Effector memory CD8-positive, alpha-beta T cell (primary cell): ENCODE measurements at regions not wholly inside any gene's neighbourhood (a gene's known extent, or its start where the extent isn't known, plus 50 kb on each side); places are given as distances from the start of the nearest gene placed in this dataset.
"Not testable (repeated sequence)": the region's sequence is repeated elsewhere in the genome, so short reads cannot be mapped to it uniquely, and the experiment has no call there.

ENCODE experiments used
- ATAC-seq: fragments of 150-1000 bp; cut with Tn5 transposase; replicated peaks from 2 replicates; pipeline ENCODE4 v1.10.0; 2021; ENCODE audit warnings: mild to moderate bottlenecking, moderate library complexity
- DNase-seq, 3 experiments: peaks; one replicate each; pipeline ENCODE4 v3.0.0; 2021
- H3K27ac Mint-ChIP-seq, 2 donors: one replicate each; pipeline ENCODE4 v1.8.0; 2022; ENCODE audit warnings: mild to moderate bottlenecking in 2 of 2, mixed read lengths in 2 of 2, moderate library complexity in 2 of 2
- H3K27me3 Mint-ChIP-seq, 2 donors: one replicate each; pipeline ENCODE4 v1.8.0; 2022; ENCODE audit warnings: mixed read lengths in 2 of 2
- H3K36me3 Mint-ChIP-seq: one replicate; pipeline ENCODE4 v1.8.0; 2022; ENCODE audit warnings: mild to moderate bottlenecking, moderate library complexity, mixed read lengths; ENCODE audit not compliant: insufficient read depth
- H3K4me1 Mint-ChIP-seq, 2 donors: one replicate each; pipeline ENCODE4 v1.8.0; 2022; ENCODE audit warnings: low read depth in 2 of 2, mixed read lengths in 2 of 2
- H3K4me3 Mint-ChIP-seq, 2 donors: one replicate each; pipeline ENCODE4 v1.8.0; 2022; ENCODE audit warnings: mild to moderate bottlenecking in 2 of 2, mixed read lengths in 2 of 2, moderate library complexity in 2 of 2
- H3K9me3 Mint-ChIP-seq, 2 donors: one replicate each; pipeline ENCODE4 v1.8.0; 2022; ENCODE audit warnings: mixed read lengths in 2 of 2

DNA sequence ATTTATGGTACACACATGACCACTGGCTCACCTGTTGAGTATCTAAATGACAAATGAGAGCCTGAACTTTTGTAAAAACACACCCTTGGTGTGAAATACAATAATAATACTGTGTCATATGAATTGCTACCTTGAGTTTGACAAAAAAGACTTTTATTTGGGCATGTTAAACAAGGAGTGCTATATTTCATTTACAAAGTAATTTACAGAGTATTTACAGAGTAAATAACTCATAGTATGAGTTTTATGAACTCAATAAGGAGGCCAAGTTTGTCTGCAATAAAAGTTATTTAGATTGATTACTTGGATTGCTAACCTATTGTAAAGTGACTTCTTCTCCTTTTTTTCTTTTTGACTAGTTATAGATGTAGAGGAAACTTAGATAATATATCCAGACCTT is 146.0 kb upstream of the NUDT12 start:
- Mint-ChIP-seq H3K27ac (no peak overlapping the region), H3K4me3 (no peak overlapping the region), H3K9me3 (peaks cover 0 to 2% of the 10 kb centered on the region in 2 donors), H3K27me3 (no peaks in the 10 kb centered on the region), H3K4me1 (no peaks in the 10 kb centered on the region), H3K36me3 (peaks cover 2% of the 10 kb centered on the region)
- ATAC-seq: no peak
- no peak for DNase-seq

DNA sequence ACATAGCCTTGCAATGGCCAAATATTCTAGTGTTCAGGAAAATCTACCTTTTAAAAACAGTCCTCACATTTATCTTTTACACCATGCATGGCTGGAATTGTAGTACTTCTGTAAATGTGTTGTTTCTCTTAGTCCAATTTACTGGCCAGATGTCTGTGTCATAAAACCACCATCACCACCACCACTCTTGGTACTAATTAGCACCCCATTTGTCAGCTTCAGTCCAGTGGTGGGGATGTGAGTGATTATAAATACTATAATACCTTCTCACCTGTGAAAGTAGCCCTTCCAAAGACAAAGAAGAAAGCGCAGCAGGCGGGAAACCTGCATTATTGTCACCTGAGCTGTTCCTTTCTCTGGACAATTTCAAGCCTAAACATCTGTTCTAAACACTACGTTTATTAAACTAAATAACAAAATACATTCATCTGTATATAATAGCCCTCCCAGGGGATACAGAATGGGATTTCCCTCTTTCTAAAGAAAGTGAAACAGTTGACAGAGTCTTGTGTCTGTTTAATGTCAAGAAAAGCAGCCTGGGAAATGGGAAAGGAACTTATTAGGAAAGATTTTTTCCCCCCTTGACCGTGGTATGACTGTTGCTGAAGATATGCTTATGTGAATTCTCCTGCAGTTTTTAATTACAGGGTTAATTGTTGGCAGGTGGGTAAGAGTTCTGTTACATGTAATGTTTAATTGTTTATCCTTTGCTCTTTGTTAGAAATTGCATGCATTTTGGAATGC is 144.5 kb upstream of the NUDT12 start:
- Mint-ChIP-seq H3K9me3 (no peaks in the 10 kb centered on the region), H3K4me3 (no peak overlapping the region), H3K27me3 (no peaks in the 10 kb centered on the region), H3K27ac (no peak overlapping the region), H3K36me3 (peaks cover 2% of the 10 kb centered on the region), H3K4me1 (no peaks in the 10 kb centered on the region)
- ATAC-seq (no peak), DNase-seq (no peak)

DNA sequence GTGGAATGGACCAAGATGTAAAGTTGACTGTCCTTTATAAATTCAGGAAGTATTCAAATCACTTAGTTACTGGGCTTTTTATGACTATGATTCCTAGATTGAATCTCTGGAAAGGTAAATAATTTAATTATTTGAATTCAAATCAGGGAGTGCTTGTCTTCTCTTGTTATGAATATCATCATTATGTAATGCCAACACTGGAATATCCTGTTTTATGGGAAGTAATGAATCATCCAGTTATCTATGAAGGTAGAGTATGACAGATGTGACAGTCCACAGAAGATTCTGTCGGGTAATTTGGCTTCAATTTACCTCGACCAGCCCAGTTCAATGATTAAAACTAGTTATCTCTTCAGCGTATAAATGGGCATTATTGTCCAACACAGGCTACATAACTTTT is 141.0 kb upstream of the NUDT12 start:
- H3K4me1 Mint-ChIP-seq: no peaks in the 10 kb centered on the region
- DNase-seq: no peak
- ATAC-seq: no peak
- no peak overlapping the region for H3K4me3 Mint-ChIP-seq
- no peaks in the 10 kb centered on the region for H3K27me3 Mint-ChIP-seq
- H3K36me3 Mint-ChIP-seq: no peaks in the 10 kb centered on the region
- no peaks in the 10 kb centered on the region for H3K9me3 Mint-ChIP-seq
- H3K27ac Mint-ChIP-seq: no peak overlapping the region

DNA sequence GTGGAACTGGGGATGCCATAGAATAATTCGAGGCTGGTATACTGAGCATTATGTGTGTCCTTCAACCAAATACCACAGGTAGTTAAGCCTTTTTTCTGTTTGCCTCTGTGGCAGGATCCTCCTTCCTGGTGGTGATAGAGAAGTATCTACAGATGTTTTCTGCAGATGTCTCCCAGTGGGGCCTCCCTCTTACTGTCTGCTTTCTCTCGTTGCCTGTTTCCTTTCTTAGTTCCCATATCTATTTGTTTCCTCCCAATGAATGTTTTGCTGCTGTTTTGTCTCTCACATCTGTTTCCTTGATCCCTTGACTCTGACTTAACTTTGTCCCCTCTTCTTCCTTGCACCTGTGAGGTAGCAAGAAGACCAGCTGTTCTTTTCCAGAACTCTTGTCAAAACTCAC is 130.9 kb upstream of the NUDT12 start:
- Mint-ChIP-seq H3K4me3 (no peak overlapping the region), H3K36me3 (no peaks in the 10 kb centered on the region), H3K9me3 (peaks cover 0 to 1% of the 10 kb centered on the region in 2 donors), H3K4me1 (no peaks in the 10 kb centered on the region), H3K27me3 (no peaks in the 10 kb centered on the region), H3K27ac (no peak overlapping the region)
- ATAC-seq (no peak), DNase-seq (no peak)

DNA sequence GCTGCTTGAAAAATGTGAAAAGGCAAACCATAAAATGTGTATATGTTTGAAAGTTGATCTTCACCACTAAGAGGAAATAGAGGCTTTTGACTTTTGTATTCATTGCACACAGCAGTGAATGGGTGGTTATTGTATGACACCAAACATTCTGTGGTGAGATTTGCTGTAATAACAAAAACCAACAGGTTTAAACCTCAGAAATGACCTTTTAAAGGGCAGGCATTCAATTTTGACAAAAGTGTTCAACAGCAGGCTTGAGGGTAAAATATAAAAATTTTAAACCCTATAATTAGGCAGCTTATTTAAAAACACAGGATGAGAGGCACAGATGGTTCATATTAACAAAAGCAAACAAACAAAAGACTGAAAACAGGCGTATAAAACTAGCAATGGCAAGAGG is 128.1 kb upstream of the NUDT12 start:
- Mint-ChIP-seq H3K4me1 (no peaks in the 10 kb centered on the region), H3K27ac (no peak overlapping the region), H3K4me3 (no peak overlapping the region), H3K27me3 (no peaks in the 10 kb centered on the region), H3K36me3 (no peaks in the 10 kb centered on the region), H3K9me3 (peaks cover 0 to 7% of the 10 kb centered on the region in 2 donors)
- ATAC-seq (no peak), DNase-seq (no peak)

DNA sequence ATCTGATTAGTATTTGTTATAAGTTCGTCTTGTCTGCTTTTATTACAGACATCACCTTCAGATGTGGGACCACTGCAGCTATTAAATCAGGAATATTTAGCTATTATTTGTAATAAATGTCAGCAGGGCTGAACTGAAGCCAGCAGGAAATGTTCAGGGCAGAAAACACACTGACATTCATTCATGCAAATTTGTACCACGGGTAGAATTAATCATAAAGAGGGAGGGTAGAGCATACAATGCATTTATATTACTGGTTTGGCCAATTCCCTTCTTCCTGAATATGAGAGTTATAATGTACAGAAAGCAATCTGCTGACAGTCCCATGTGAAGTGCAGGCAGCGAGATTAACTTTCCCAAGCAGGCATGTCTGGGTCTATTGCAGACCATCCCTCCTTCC is 117.3 kb upstream of the NUDT12 start:
- no peaks in the 10 kb centered on the region for H3K27me3 Mint-ChIP-seq
- no peak overlapping the region for H3K4me3 Mint-ChIP-seq
- DNase-seq: no peak
- H3K27ac Mint-ChIP-seq: no peak overlapping the region
- no peaks in the 10 kb centered on the region for H3K36me3 Mint-ChIP-seq
- H3K9me3 Mint-ChIP-seq: peaks cover 4 to 6% of the 10 kb centered on the region in 2 donors
- H3K4me1 Mint-ChIP-seq: no peaks in the 10 kb centered on the region
- ATAC-seq: no peak

DNA sequence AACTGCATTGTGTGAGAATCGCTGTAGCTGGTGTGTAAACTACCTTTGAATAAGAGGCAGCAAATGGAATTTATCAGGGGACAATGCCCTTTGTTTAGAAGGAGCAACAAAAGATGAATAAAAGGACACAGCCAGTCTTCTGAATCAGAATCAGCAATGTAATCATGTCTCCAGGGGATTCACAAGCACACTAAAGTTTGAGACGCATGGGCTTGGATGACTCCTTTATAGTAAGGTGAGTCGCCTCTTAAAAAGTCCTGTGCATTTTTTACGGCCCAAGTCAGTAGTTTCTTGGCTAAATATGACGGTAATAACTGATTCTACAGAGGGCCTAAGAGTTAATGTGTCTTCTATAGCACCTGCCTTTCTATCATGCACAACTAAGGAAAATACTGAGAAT is 113.6 kb upstream of the NUDT12 start:
- not testable (repeated sequence) for ATAC-seq, H3K9me3 Mint-ChIP-seq, H3K27me3 Mint-ChIP-seq, DNase-seq, H3K4me3 Mint-ChIP-seq, H3K4me1 Mint-ChIP-seq, H3K36me3 Mint-ChIP-seq, H3K27ac Mint-ChIP-seq

DNA sequence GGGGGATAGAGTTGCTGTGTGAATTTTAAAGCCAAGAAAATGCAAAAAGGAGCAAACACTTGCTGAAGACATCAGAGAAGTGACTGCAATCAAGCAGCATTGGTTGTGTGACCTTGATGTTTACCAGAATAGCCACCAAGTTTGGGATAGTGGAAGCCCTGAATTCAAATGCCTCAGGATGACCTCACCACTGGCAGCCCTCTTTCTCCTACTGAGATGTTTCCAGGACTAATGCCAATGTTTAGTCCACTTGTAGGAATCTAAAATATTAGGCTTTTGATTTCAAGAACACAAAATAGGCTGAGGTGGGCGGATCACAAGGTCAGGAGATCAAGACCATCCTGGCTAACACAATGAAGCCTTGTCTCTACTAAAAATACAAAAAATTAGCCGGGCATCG is 112.2 kb upstream of the NUDT12 start:
- DNase-seq: no peak
- ATAC-seq: no peak
- no peaks in the 10 kb centered on the region for H3K4me1 Mint-ChIP-seq
- H3K36me3 Mint-ChIP-seq: no peaks in the 10 kb centered on the region
- H3K27me3 Mint-ChIP-seq: no peaks in the 10 kb centered on the region
- H3K27ac Mint-ChIP-seq: no peak overlapping the region
- no peak overlapping the region for H3K4me3 Mint-ChIP-seq
- H3K9me3 Mint-ChIP-seq: peaks cover 0 to 2% of the 10 kb centered on the region in 2 donors

DNA sequence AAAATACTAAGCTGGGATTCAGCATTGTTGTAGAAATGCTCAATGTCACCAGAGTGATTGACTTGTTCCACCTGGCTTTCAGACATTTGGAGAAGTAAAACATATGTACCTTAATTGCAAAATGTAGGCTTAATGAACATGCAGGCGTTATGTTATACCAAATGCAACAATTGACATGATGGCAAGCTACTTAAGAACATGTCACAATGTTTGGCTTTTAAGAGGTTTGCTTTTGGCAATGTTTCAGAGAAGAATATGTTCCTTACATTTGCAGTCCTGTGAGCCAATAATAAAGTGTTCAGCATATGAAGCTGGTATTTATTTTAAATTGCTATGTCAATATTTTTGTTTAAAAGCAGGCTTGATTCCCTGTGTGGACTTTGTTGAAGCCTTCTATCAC is 111.7 kb upstream of the NUDT12 start:
- ATAC-seq (no peak), DNase-seq (no peak)
- Mint-ChIP-seq H3K4me3 (no peak overlapping the region), H3K27ac (no peak overlapping the region), H3K4me1 (no peaks in the 10 kb centered on the region), H3K36me3 (no peaks in the 10 kb centered on the region), H3K27me3 (no peaks in the 10 kb centered on the region), H3K9me3 (peaks cover 1 to 7% of the 10 kb centered on the region in 2 donors)

DNA sequence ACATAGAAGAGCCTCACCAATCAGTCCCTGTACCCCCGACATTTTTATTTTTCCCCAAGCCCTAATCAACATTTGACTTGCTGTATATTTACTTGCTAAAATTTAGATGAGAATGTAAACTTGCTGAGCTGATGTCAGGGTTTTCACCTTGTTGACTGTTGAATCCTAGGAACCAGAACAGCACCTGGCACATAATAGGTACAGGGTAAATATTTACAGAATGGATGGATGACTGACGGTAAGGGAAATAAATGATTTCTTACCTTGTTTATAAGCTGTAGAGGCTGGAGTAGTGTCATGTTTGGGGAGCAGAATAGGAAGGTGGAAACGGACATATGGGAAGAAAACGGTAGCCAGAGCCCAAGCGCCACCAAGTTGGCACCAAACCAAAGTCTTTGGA is 107.0 kb upstream of the NUDT12 start:
- Mint-ChIP-seq H3K9me3 (peaks cover 5 to 8% of the 10 kb centered on the region in 2 donors), H3K27me3 (no peaks in the 10 kb centered on the region), H3K36me3 (no peaks in the 10 kb centered on the region), H3K4me3 (no peak overlapping the region), H3K27ac (no peak overlapping the region), H3K4me1 (no peaks in the 10 kb centered on the region)
- no peak for DNase-seq
- ATAC-seq: no peak

DNA sequence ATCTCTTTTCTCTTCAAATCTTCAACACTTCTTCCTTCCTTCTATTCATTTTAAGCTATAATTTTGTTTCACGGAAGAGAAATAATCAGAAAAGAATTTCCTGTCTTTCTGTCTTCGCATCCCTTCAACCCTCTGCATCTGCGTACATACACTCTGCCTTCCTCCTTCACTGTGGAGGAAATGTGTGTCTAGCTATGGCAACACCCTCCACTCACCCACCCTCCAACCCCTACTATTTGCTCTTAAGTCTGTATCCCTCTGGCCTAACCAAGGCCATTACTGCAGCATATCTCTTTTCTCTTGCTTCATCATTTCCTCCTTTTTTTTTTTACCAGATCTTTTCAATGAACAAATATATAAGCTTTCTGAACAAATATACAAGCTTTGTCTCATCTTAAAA is 105.7 kb upstream of the NUDT12 start:
- ATAC-seq: no peak
- Mint-ChIP-seq H3K4me1 (no peaks in the 10 kb centered on the region), H3K4me3 (no peak overlapping the region), H3K9me3 (peaks cover 6 to 15% of the 10 kb centered on the region in 2 donors), H3K27ac (no peak overlapping the region), H3K27me3 (no peaks in the 10 kb centered on the region), H3K36me3 (no peaks in the 10 kb centered on the region)
- no peak for DNase-seq

DNA sequence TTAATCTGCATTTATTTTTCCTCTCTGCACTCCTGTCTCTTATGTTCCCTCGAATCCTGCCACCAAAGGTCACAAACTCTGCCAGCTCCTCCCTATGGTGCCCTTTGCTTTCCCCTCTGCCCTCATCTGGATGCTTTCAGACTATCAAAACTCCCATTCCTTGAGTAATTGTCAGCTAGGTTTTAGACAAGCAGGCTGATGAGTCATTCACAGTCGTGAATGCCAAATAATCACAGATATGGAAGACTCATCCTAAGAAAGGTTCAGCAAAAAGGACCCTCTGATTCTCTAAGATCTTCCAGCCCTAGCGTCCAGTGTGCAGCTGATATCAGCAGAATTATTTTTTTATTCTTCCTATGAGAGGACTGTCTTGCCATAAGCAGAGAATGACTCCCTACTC is 104.5 kb upstream of the NUDT12 start:
- Mint-ChIP-seq H3K4me1 (no peaks in the 10 kb centered on the region), H3K27me3 (no peaks in the 10 kb centered on the region), H3K36me3 (no peaks in the 10 kb centered on the region), H3K4me3 (no peak overlapping the region), H3K27ac (no peak overlapping the region), H3K9me3 (peaks cover 6 to 25% of the 10 kb centered on the region in 2 donors)
- ATAC-seq: no peak
- no peak for DNase-seq

DNA sequence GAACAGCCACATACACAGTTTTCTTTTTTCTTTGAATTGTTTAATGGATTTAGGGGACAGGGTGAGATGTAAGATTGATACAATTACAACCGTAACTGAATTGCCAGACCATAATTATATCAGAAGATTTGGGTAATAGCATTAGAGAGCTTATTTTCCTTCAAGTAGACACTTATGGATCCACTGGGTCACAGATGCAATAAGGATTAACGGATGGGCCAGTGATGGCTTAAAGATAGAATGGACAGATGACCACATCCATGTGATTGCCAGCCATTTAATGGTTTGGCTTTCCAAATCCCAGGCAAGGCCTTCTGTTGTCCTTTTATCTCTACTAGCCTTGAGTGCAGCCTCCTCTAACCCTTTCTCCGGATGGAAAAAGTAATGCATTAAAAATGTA is 94.7 kb upstream of the NUDT12 start:
- Mint-ChIP-seq H3K27ac (no peak overlapping the region), H3K4me1 (no peaks in the 10 kb centered on the region), H3K4me3 (no peak overlapping the region), H3K27me3 (no peaks in the 10 kb centered on the region), H3K9me3 (peaks cover 6 to 8% of the 10 kb centered on the region in 2 donors), H3K36me3 (no peaks in the 10 kb centered on the region)
- ATAC-seq: no peak
- DNase-seq: no peak

DNA sequence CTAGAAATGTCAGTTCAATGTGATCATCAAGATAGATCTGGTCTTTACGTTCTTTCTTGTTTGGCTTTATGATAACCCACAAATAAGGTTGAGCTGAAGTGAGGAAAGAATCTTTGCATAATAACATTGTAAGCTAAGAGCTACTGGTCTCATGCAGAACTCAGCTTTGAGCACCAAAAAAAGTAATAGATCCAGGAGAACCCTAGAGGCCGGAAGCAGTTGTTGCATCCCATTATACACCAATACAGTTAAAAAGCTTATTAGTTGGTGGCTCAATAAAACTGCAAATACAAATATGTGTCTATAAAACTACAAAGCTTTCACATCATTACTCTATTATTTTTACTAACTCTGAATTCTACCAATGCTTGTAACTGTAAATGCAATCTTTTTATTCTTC is 85.5 kb upstream of the NUDT12 start:
- no peak for DNase-seq
- H3K27me3 Mint-ChIP-seq: no peaks in the 10 kb centered on the region
- no peak overlapping the region for H3K27ac Mint-ChIP-seq
- no peaks in the 10 kb centered on the region for H3K4me1 Mint-ChIP-seq
- peaks cover 0 to 8% of the 10 kb centered on the region in 2 donors for H3K9me3 Mint-ChIP-seq
- no peak for ATAC-seq
- H3K4me3 Mint-ChIP-seq: no peak overlapping the region
- H3K36me3 Mint-ChIP-seq: no peaks in the 10 kb centered on the region
